HG03571 (cell line): ENCODE measurements at regions not wholly inside any gene's neighbourhood (a gene's known extent, or its start where the extent isn't known, plus 50 kb on each side); places are given as distances from the start of the nearest gene placed in this dataset.
"Not testable (repeated sequence)": the region's sequence is repeated elsewhere in the genome, so short reads cannot be mapped to it uniquely, and the experiment has no call there.

Experiments
- ATAC-seq: cut with Tn5 transposase; IDR thresholded peaks from one replicate; pipeline ENCODE4 v1.9.1; 2021; ENCODE audit not compliant: unreplicated experiment

- ATAC-seq, result not testable (repeated sequence)
Observed at GRCh38 chr4:57729775-57730570, 619.8 kb upstream of the IGFBP7 start.

GRCh38 chr4:57726154-57726553, 616.0 kb upstream of the IGFBP7 start:
- ATAC-seq, result no peak

- no peak for ATAC-seq
Observed at GRCh38 chr4:57719456-57719855, 609.3 kb upstream of the IGFBP7 start.

GRCh38 chr4:57714313-57714712, 604.1 kb upstream of the IGFBP7 start:
- not testable (repeated sequence) for ATAC-seq

GRCh38 chr4:57710053-57710452, 599.9 kb upstream of the IGFBP7 start:
- ATAC-seq, result no peak

- ATAC-seq, result no peak
Observed at GRCh38 chr4:57691370-57691769, 581.2 kb upstream of the IGFBP7 start.

- no peak for ATAC-seq
Observed at GRCh38 chr4:57689693-57690205, 579.6 kb upstream of the IGFBP7 start.

GRCh38 chr4:57682275-57682674, 572.1 kb upstream of the IGFBP7 start:
- no peak for ATAC-seq

- ATAC-seq, result no peak
Observed at GRCh38 chr4:57679969-57680368, 569.8 kb upstream of the IGFBP7 start.

GRCh38 chr4:57676394-57676793, 566.2 kb upstream of the IGFBP7 start:
- ATAC-seq, result no peak

- ATAC-seq, result no peak
Observed at GRCh38 chr4:57672846-57673433, 562.8 kb upstream of the IGFBP7 start.

GRCh38 chr4:57668621-57669020, 558.4 kb upstream of the IGFBP7 start:
- no peak for ATAC-seq

- no peak for ATAC-seq
Observed at GRCh38 chr4:57665806-57666205, 555.6 kb upstream of the IGFBP7 start.

GRCh38 chr4:57661517-57662090, 551.4 kb upstream of the IGFBP7 start:
- ATAC-seq, result no peak

- ATAC-seq, result no peak
Observed at GRCh38 chr4:57658673-57659072, 548.5 kb upstream of the IGFBP7 start.

- ATAC-seq, result no peak
Observed at GRCh38 chr4:57658188-57658587, 548.0 kb upstream of the IGFBP7 start.

- no peak for ATAC-seq
Observed at GRCh38 chr4:57655342-57655741, 545.2 kb upstream of the IGFBP7 start.

- ATAC-seq, result no peak
Observed at GRCh38 chr4:57652779-57653178, 542.6 kb upstream of the IGFBP7 start.

GRCh38 chr4:57640391-57641100, 530.4 kb upstream of the IGFBP7 start:
- ATAC-seq, result no peak

GRCh38 chr4:57639561-57640382, 529.6 kb upstream of the IGFBP7 start:
- no peak for ATAC-seq

GRCh38 chr4:57635910-57636309, 525.7 kb upstream of the IGFBP7 start:
- no peak for ATAC-seq
